ENCODE measurements at regions not wholly inside any gene's neighbourhood (a gene's known extent, or its start where the extent isn't known, plus 50 kb on each side); places are given as distances from the start of the nearest gene placed in this dataset.

DNA sequence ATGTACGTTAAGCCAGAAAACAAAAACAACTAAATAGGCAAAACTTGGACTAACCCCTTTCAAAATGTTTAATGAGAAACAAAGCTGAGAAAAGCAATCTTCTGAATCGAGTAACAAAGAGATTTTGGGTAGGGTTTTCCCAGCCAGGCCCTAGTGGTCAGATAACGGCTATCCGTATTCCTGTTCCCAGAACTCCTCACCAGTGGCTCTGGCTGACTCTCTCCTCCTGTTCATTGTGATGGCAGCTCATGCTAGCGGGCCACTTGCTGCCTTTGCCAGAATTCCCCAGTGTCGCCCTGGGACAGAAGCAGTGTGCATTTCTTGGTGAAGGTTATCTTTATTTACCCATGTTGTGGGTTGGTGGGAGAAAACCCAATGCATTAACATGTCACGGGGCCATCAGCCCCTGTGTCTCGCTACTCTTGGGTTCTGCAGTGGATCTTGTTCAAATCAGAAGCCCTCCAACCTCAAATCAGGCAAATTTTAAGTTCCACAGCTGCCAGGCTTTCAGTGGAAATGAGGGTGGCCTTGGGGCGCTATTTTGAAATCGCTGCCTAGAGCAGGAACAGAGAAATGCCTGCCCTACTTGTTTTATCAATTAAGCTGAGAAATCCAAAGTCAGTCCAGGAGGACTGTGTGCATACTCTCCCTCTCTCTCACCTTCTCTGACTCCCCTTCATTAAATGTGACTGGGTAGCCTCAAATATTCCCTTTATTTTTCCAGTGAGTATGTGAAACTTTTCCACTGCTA lies 164.5 kb upstream of the NPVF start:
- TF ChIP-seq, protein P1, sequence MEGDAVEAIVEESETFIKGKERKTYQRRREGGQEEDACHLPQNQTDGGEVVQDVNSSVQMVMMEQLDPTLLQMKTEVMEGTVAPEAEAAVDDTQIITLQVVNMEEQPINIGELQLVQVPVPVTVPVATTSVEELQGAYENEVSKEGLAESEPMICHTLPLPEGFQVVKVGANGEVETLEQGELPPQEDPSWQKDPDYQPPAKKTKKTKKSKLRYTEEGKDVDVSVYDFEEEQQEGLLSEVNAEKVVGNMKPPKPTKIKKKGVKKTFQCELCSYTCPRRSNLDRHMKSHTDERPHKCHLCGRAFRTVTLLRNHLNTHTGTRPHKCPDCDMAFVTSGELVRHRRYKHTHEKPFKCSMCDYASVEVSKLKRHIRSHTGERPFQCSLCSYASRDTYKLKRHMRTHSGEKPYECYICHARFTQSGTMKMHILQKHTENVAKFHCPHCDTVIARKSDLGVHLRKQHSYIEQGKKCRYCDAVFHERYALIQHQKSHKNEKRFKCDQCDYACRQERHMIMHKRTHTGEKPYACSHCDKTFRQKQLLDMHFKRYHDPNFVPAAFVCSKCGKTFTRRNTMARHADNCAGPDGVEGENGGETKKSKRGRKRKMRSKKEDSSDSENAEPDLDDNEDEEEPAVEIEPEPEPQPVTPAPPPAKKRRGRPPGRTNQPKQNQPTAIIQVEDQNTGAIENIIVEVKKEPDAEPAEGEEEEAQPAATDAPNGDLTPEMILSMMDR (IDR thresholded peaks at IDR 0.05; ENCODE audit: insufficient read depth, low read length): no peak
- TF ChIP-seq GABPA (IDR thresholded peaks at IDR 0.05; ENCODE audit: low read depth): no peak

Measured in HL-60 (cell line).